DMS 273 (cell line): ENCODE measurements at regions not wholly inside any gene's neighbourhood (a gene's known extent, or its start where the extent isn't known, plus 50 kb on each side); places are given as distances from the start of the nearest gene placed in this dataset.
"Not testable (repeated sequence)": the region's sequence is repeated elsewhere in the genome, so short reads cannot be mapped to it uniquely, and the experiment has no call there.

ENCODE experiments used
- DNase-seq: peaks from one replicate; lab custom pipeline; 2025; ENCODE audit not compliant: unreplicated experiment; lab: John Stamatoyannopoulos, UW

GRCh38 chr7:32658034-32658433, 162.7 kb downstream of the AVL9 start:
- no peak for DNase-seq

GRCh38 chr7:32654549-32654948, 159.3 kb downstream of the AVL9 start:
- DNase-seq, result not testable (repeated sequence)

GRCh38 chr7:32650356-32650755, 155.1 kb downstream of the AVL9 start:
- not testable (repeated sequence) for DNase-seq

GRCh38 chr7:32648408-32649156, 153.3 kb downstream of the AVL9 start:
- DNase-seq, result no peak

GRCh38 chr7:32645255-32645654, 150.0 kb downstream of the AVL9 start:
- not testable (repeated sequence) for DNase-seq

- no peak for DNase-seq
Measured at GRCh38 chr7:32643194-32643593, 147.9 kb downstream of the AVL9 start.

- no peak for DNase-seq
Measured at GRCh38 chr7:32639122-32639521, 143.8 kb downstream of the AVL9 start.

- not testable (repeated sequence) for DNase-seq
Measured at GRCh38 chr7:32638479-32639121, 143.3 kb downstream of the AVL9 start.
